Duodenal mucosa (tissue), 2 donors: ENCODE measurements at regions not wholly inside any gene's neighbourhood (a gene's known extent, or its start where the extent isn't known, plus 50 kb on each side); places are given as distances from the start of the nearest gene placed in this dataset.

ENCODE experiments used
- H3K27ac ChIP-seq: one replicate; pipeline ENCODE4 v1.7.0; 2013; ENCODE audit warnings: low read depth, low read length
- H3K27me3 ChIP-seq, 2 donors: one replicate each; pipeline ENCODE4 v1.7.0; 2013; ENCODE audit warnings: low read length in 2 of 2, control low read depth in 1 of 2; ENCODE audit not compliant: insufficient read depth in 2 of 2, control insufficient read depth in 1 of 2
- H3K36me3 ChIP-seq, 2 donors: one replicate each; pipeline ENCODE4 v1.7.0; 2013; ENCODE audit warnings: low read length in 2 of 2, control low read depth in 1 of 2; ENCODE audit not compliant: insufficient read depth in 2 of 2, control insufficient read depth in 1 of 2
- H3K4me1 ChIP-seq, 2 donors: one replicate each; pipeline ENCODE4 v1.7.0; 2013; ENCODE audit warnings: low read length in 2 of 2, control low read depth in 1 of 2; ENCODE audit not compliant: insufficient read depth in 2 of 2, control insufficient read depth in 1 of 2
- H3K4me3 ChIP-seq, 2 donors: one replicate each; pipeline ENCODE4 v1.7.0; 2013; ENCODE audit warnings: low read length in 2 of 2, low read depth in 1 of 2
- H3K9ac ChIP-seq, 2 donors: one replicate each; pipeline ENCODE4 v1.7.0; 2013; ENCODE audit warnings: low read length in 2 of 2, low read depth in 1 of 2
- H3K9me3 ChIP-seq, 2 donors: one replicate each; pipeline ENCODE4 v1.7.0; 2013; ENCODE audit warnings: low read length in 2 of 2, control low read depth in 1 of 2; ENCODE audit not compliant: control insufficient read depth in 1 of 2

GRCh38 chr20:51899674-51900073 lies 97.4 kb upstream of the SALL4 start:
- H3K36me3 ChIP-seq = no peaks in the 10 kb centered on the region
- no peak overlapping the region for H3K4me3 ChIP-seq
- H3K4me1 ChIP-seq = no peaks in the 10 kb centered on the region
- H3K9me3 ChIP-seq = no peaks in the 10 kb centered on the region
- no peaks in the 10 kb centered on the region for H3K27me3 ChIP-seq
- no peak overlapping the region for H3K27ac ChIP-seq
- no peak overlapping the region for H3K9ac ChIP-seq

GRCh38 chr20:51898788-51899187 lies 96.5 kb upstream of the SALL4 start:
- H3K4me3 ChIP-seq = no peak overlapping the region
- H3K4me1 ChIP-seq = no peaks in the 10 kb centered on the region
- no peak overlapping the region for H3K9ac ChIP-seq
- H3K27ac ChIP-seq = no peak overlapping the region
- H3K36me3 ChIP-seq = no peaks in the 10 kb centered on the region
- H3K9me3 ChIP-seq = no peaks in the 10 kb centered on the region
- H3K27me3 ChIP-seq = no peaks in the 10 kb centered on the region

GRCh38 chr20:51894619-51895018 lies 92.3 kb upstream of the SALL4 start:
- Histone ChIP-seq H3K27ac (no peak overlapping the region), H3K9me3 (no peaks in the 10 kb centered on the region), H3K4me3 (no peak overlapping the region), H3K27me3 (no peaks in the 10 kb centered on the region), H3K9ac (no peak overlapping the region), H3K36me3 (no peaks in the 10 kb centered on the region), H3K4me1 (no peaks in the 10 kb centered on the region)

GRCh38 chr20:51894201-51894600 lies 91.9 kb upstream of the SALL4 start:
- Histone ChIP-seq H3K27me3 (no peaks in the 10 kb centered on the region), H3K4me1 (no peaks in the 10 kb centered on the region), H3K36me3 (no peaks in the 10 kb centered on the region), H3K9ac (no peak overlapping the region), H3K4me3 (no peak overlapping the region), H3K9me3 (no peaks in the 10 kb centered on the region), H3K27ac (no peak overlapping the region)

GRCh38 chr20:51893723-51894122 lies 91.4 kb upstream of the SALL4 start:
- no peak overlapping the region for H3K9ac ChIP-seq
- H3K4me1 ChIP-seq = no peaks in the 10 kb centered on the region
- H3K4me3 ChIP-seq = no peak overlapping the region
- H3K27ac ChIP-seq = no peak overlapping the region
- no peaks in the 10 kb centered on the region for H3K36me3 ChIP-seq
- H3K9me3 ChIP-seq = no peaks in the 10 kb centered on the region
- no peaks in the 10 kb centered on the region for H3K27me3 ChIP-seq

- Histone ChIP-seq H3K4me1 (no peaks in the 10 kb centered on the region), H3K27me3 (no peaks in the 10 kb centered on the region), H3K36me3 (no peaks in the 10 kb centered on the region), H3K4me3 (no peak overlapping the region), H3K9me3 (no peaks in the 10 kb centered on the region), H3K9ac (no peak overlapping the region), H3K27ac (no peak overlapping the region)
Measured at GRCh38 chr20:51890003-51890402, 87.7 kb upstream of the SALL4 start.

- Histone ChIP-seq H3K36me3 (no peaks in the 10 kb centered on the region), H3K9me3 (no peaks in the 10 kb centered on the region), H3K27ac (no peak overlapping the region), H3K4me1 (no peaks in the 10 kb centered on the region), H3K27me3 (no peaks in the 10 kb centered on the region), H3K4me3 (no peak overlapping the region), H3K9ac (no peak overlapping the region)
Measured at GRCh38 chr20:51889466-51889865, 87.1 kb upstream of the SALL4 start.

GRCh38 chr20:51888291-51888690 lies 86.0 kb upstream of the SALL4 start:
- Histone ChIP-seq H3K9ac (no peak overlapping the region), H3K36me3 (no peaks in the 10 kb centered on the region), H3K4me1 (no peaks in the 10 kb centered on the region), H3K4me3 (no peak overlapping the region), H3K27me3 (no peaks in the 10 kb centered on the region), H3K27ac (no peak overlapping the region), H3K9me3 (no peaks in the 10 kb centered on the region)

GRCh38 chr20:51886891-51887608 lies 84.7 kb upstream of the SALL4 start:
- Histone ChIP-seq H3K4me3 (no peak overlapping the region), H3K4me1 (no peaks in the 10 kb centered on the region), H3K27ac (no peak overlapping the region), H3K27me3 (no peaks in the 10 kb centered on the region), H3K9ac (no peak overlapping the region), H3K36me3 (no peaks in the 10 kb centered on the region), H3K9me3 (no peaks in the 10 kb centered on the region)

GRCh38 chr20:51886341-51886740 lies 84.0 kb upstream of the SALL4 start:
- H3K4me3 ChIP-seq = no peak overlapping the region
- no peaks in the 10 kb centered on the region for H3K9me3 ChIP-seq
- H3K9ac ChIP-seq = no peak overlapping the region
- no peak overlapping the region for H3K27ac ChIP-seq
- H3K27me3 ChIP-seq = no peaks in the 10 kb centered on the region
- H3K36me3 ChIP-seq = no peaks in the 10 kb centered on the region
- H3K4me1 ChIP-seq = no peaks in the 10 kb centered on the region

GRCh38 chr20:51884561-51884960 lies 82.2 kb upstream of the SALL4 start:
- H3K9ac ChIP-seq = no peak overlapping the region
- no peaks in the 10 kb centered on the region for H3K4me1 ChIP-seq
- no peak overlapping the region for H3K27ac ChIP-seq
- H3K36me3 ChIP-seq = no peaks in the 10 kb centered on the region
- no peak overlapping the region for H3K4me3 ChIP-seq
- no peaks in the 10 kb centered on the region for H3K27me3 ChIP-seq
- H3K9me3 ChIP-seq = no peaks in the 10 kb centered on the region
